ENCODE measurements at regions not wholly inside any gene's neighbourhood (a gene's known extent, or its start where the extent isn't known, plus 50 kb on each side); places are given as distances from the start of the nearest gene placed in this dataset.

DNA sequence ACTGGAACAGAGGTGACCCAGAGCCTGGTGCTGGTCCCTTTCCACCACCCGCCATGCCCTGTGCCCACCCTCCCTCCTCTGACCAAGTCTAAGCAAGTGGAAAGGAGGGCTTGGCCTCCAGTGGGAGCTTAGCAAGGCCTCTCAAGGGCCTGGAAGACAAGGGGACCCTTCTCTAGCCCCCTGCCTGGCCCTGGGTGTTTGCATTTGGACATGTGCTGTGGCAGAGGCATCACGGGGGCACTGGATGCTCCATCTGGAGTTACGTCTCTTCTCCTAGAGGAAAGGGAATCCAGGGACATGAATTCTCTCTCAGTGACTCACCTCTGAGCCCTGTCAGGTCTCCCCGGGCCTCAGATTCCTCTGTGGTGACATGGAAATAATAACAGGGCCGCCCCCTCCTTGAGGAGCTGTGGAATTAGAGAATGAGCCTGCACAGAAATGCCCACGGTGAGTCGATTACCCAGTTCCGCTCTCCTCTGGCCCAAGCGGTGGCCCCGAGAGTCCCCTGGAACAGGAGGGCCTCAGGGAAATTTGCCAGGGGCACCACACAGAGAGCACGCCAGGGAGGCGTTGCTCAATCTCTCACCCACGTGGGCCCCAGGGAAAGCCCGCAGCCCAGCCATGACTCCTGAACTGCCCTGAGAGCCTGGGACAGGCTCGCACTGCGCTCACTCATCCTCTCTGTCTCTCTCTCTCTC is 189.6 kb downstream of the BCOR start:
- Histone ChIP-seq H3K9me3 (ENCODE audit: control insufficient read depth, insufficient read depth, low read depth, low read length) (no peaks in the 10 kb centered on the region), H3K36me3 (ENCODE audit: control insufficient read depth in 2 of 2, insufficient read depth in 1 of 2, low read length in 2 of 2) (no peaks in the 10 kb centered on the region), H3K4me3 (ENCODE audit: low read depth, low read length) (no peak overlapping the region), H3K27ac (ENCODE audit: extremely low read depth, low read depth, low read length) (no peak overlapping the region), H3K4me1 (ENCODE audit: control insufficient read depth, insufficient read depth, low read length) (0 out of 2 replicates have a peak, but pooled peaks cover 2% of the 10 kb centered on the region)
- CTCF ChIA-PET, result interaction anchor here (1.0 kb wide), 1 partner anchor 24 kb away, joined by 6 read pairs; no protein-coding TSS in a partner anchor
- POLR2A ChIA-PET, result interaction anchor here (0.5 to 1.0 kb wide), 3 partner anchors 105 to 189 kb away, joined by 4 to 6 read pairs (median 4); no protein-coding TSS in a partner anchor
- TF ChIP-seq ZSCAN16 (tag by site-specific recombination; IDR thresholded peaks at IDR 0.05), result no peak
- TF ChIP-seq YY1 (tag by site-specific recombination; IDR thresholded peaks at IDR 0.05), result no peak
- TF ChIP-seq, protein P1, sequence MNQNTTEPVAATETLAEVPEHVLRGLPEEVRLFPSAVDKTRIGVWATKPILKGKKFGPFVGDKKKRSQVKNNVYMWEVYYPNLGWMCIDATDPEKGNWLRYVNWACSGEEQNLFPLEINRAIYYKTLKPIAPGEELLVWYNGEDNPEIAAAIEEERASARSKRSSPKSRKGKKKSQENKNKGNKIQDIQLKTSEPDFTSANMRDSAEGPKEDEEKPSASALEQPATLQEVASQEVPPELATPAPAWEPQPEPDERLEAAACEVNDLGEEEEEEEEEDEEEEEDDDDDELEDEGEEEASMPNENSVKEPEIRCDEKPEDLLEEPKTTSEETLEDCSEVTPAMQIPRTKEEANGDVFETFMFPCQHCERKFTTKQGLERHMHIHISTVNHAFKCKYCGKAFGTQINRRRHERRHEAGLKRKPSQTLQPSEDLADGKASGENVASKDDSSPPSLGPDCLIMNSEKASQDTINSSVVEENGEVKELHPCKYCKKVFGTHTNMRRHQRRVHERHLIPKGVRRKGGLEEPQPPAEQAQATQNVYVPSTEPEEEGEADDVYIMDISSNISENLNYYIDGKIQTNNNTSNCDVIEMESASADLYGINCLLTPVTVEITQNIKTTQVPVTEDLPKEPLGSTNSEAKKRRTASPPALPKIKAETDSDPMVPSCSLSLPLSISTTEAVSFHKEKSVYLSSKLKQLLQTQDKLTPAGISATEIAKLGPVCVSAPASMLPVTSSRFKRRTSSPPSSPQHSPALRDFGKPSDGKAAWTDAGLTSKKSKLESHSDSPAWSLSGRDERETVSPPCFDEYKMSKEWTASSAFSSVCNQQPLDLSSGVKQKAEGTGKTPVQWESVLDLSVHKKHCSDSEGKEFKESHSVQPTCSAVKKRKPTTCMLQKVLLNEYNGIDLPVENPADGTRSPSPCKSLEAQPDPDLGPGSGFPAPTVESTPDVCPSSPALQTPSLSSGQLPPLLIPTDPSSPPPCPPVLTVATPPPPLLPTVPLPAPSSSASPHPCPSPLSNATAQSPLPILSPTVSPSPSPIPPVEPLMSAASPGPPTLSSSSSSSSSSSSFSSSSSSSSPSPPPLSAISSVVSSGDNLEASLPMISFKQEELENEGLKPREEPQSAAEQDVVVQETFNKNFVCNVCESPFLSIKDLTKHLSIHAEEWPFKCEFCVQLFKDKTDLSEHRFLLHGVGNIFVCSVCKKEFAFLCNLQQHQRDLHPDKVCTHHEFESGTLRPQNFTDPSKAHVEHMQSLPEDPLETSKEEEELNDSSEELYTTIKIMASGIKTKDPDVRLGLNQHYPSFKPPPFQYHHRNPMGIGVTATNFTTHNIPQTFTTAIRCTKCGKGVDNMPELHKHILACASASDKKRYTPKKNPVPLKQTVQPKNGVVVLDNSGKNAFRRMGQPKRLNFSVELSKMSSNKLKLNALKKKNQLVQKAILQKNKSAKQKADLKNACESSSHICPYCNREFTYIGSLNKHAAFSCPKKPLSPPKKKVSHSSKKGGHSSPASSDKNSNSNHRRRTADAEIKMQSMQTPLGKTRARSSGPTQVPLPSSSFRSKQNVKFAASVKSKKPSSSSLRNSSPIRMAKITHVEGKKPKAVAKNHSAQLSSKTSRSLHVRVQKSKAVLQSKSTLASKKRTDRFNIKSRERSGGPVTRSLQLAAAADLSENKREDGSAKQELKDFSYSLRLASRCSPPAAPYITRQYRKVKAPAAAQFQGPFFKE (tag by site-specific recombination; IDR thresholded peaks at IDR 0.05; ENCODE audit: borderline replicate concordance), result no peak
- TF ChIP-seq ZFP37 (tag by site-specific recombination; IDR thresholded peaks at IDR 0.05), result no peak
- TF ChIP-seq GLIS1 (tag by site-specific recombination; IDR thresholded peaks at IDR 0.05), result peak; percentile 94
- TF ChIP-seq, protein P2, sequence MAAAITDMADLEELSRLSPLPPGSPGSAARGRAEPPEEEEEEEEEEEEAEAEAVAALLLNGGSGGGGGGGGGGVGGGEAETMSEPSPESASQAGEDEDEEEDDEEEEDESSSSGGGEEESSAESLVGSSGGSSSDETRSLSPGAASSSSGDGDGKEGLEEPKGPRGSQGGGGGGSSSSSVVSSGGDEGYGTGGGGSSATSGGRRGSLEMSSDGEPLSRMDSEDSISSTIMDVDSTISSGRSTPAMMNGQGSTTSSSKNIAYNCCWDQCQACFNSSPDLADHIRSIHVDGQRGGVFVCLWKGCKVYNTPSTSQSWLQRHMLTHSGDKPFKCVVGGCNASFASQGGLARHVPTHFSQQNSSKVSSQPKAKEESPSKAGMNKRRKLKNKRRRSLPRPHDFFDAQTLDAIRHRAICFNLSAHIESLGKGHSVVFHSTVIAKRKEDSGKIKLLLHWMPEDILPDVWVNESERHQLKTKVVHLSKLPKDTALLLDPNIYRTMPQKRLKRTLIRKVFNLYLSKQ (tag by site-specific recombination; IDR thresholded peaks at IDR 0.05; ENCODE audit: borderline replicate concordance), result no peak
- TF ChIP-seq, protein P3, sequence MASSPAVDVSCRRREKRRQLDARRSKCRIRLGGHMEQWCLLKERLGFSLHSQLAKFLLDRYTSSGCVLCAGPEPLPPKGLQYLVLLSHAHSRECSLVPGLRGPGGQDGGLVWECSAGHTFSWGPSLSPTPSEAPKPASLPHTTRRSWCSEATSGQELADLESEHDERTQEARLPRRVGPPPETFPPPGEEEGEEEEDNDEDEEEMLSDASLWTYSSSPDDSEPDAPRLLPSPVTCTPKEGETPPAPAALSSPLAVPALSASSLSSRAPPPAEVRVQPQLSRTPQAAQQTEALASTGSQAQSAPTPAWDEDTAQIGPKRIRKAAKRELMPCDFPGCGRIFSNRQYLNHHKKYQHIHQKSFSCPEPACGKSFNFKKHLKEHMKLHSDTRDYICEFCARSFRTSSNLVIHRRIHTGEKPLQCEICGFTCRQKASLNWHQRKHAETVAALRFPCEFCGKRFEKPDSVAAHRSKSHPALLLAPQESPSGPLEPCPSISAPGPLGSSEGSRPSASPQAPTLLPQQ (tag by site-specific recombination; IDR thresholded peaks at IDR 0.05), result peak; percentile 72
- 0 out of 2 replicates have a peak, but pooled peaks have one; percentile 27 for TF ChIP-seq ZNF423 (tag by site-specific recombination; IDR thresholded peaks at IDR 0.05)
- no peak for TF ChIP-seq ZEB2 (tag by site-specific recombination; IDR thresholded peaks at IDR 0.05)
- TF ChIP-seq ZFHX2 (tag by site-specific recombination; conservative IDR thresholded peaks at IDR 0.05), result peak; percentile 67
- no peak for TF ChIP-seq KLF1 (tag by site-specific recombination; IDR thresholded peaks at IDR 0.05)
- no peak for TF ChIP-seq MZF1 (tag by site-specific recombination; IDR thresholded peaks at IDR 0.05; ENCODE audit: borderline replicate concordance)
- no peak for TF ChIP-seq ZNF791 (tag by site-specific recombination; IDR thresholded peaks at IDR 0.05)
- no peak for TF ChIP-seq BCL11A (tag by site-specific recombination; IDR thresholded peaks at IDR 0.05; ENCODE audit: low read depth)
- no peak for TF ChIP-seq ZNF274 (IDR thresholded peaks at IDR 0.05; ENCODE audit: low read length)
- no peak for TF ChIP-seq ZNF274 (tag by site-specific recombination; IDR thresholded peaks at IDR 0.05; ENCODE audit: borderline replicate concordance)
- TF ChIP-seq ZNF600 (tag by site-specific recombination; IDR thresholded peaks at IDR 0.05), result no peak
- TF ChIP-seq ZNF335 (tag by site-specific recombination; conservative IDR thresholded peaks at IDR 0.05), result peak; percentile 67
- no peak for TF ChIP-seq PRDM1 (tag by site-specific recombination; IDR thresholded peaks at IDR 0.05)
- no peak for TF ChIP-seq SCRT2 (tag by site-specific recombination; IDR thresholded peaks at IDR 0.05)
- TF ChIP-seq ZNF837 (tag by site-specific recombination; IDR thresholded peaks at IDR 0.05), result no peak
- no peak for TF ChIP-seq ZNF785 (tag by site-specific recombination; IDR thresholded peaks at IDR 0.05)
- no peak for TF ChIP-seq ZNF157 (tag by site-specific recombination; IDR thresholded peaks at IDR 0.05)
- peak; percentile 63 for TF ChIP-seq ZNF629 (tag by site-specific recombination; IDR thresholded peaks at IDR 0.05)
- TF ChIP-seq ZFP69B (tag by site-specific recombination; IDR thresholded peaks at IDR 0.05), result peak; percentile 64; the same call in 1 of the 2 replicates
- 0 out of 2 replicates have a peak, but pooled peaks have one; percentile 32 for TF ChIP-seq ZBTB20 (tag by site-specific recombination; IDR thresholded peaks at IDR 0.05)
- no peak for TF ChIP-seq HOXD13 (CRISPR knock-in tag; IDR thresholded peaks at IDR 0.05; ENCODE audit: borderline replicate concordance)
- no peak for TF ChIP-seq OVOL3 (tag by site-specific recombination; IDR thresholded peaks at IDR 0.05)
- no peak for TF ChIP-seq ZNF221 (tag by site-specific recombination; IDR thresholded peaks at IDR 0.05; ENCODE audit: borderline replicate concordance)
- TF ChIP-seq EGR2 (tag by site-specific recombination; IDR thresholded peaks at IDR 0.05; ENCODE audit: low read depth), result peak; percentile 44
- no peak for TF ChIP-seq SCRT1 (tag by site-specific recombination; IDR thresholded peaks at IDR 0.05; ENCODE audit: borderline replicate concordance)
- no peak for TF ChIP-seq ZNF112 (tag by site-specific recombination; IDR thresholded peaks at IDR 0.05)

Measured in HEK293 (cell line).